HEK293 (cell line): ENCODE measurements at regions not wholly inside any gene's neighbourhood (a gene's known extent, or its start where the extent isn't known, plus 50 kb on each side); places are given as distances from the start of the nearest gene placed in this dataset.

ENCODE experiments used
- IKZF3 ChIP-seq: fragments of 450-650 bp; IDR thresholded peaks from 2 replicates; pipeline ENCODE4 v1.5.0; 2018; ENCODE audit warnings: missing biosample characterization, mild to moderate bottlenecking, missing genetic modification characterization, moderate library complexity
- KLF1 ChIP-seq: fragments of 450-650 bp; formaldehyde crosslinking; IDR thresholded peaks from 2 replicates; pipeline ENCODE4 v1.5.1; 2016; ENCODE audit warnings: missing biosample characterization, missing genetic modification characterization
- KLF7 ChIP-seq: fragments of 450-650 bp; formaldehyde crosslinking; IDR thresholded peaks from 2 replicates; pipeline ENCODE4 v1.5.1; 2016; ENCODE audit warnings: missing biosample characterization, missing genetic modification characterization, borderline replicate concordance
- ZBTB8A ChIP-seq: fragments of 450-650 bp; formaldehyde crosslinking; IDR thresholded peaks from 2 replicates; pipeline ENCODE4 v1.5.1; 2016; ENCODE audit warnings: missing biosample characterization, missing genetic modification characterization
- ZEB2 ChIP-seq: fragments of 450-650 bp; formaldehyde crosslinking; IDR thresholded peaks from 2 replicates; pipeline ENCODE4 v1.5.1; 2016; ENCODE audit warnings: missing biosample characterization, missing genetic modification characterization
- ZIC2 ChIP-seq: fragments of 450-650 bp; formaldehyde crosslinking; IDR thresholded peaks from 2 replicates; pipeline ENCODE4 v1.5.1; 2016; ENCODE audit warnings: missing biosample characterization, missing genetic modification characterization
- ZNF138 ChIP-seq: fragments of 450-650 bp; formaldehyde crosslinking; IDR thresholded peaks from 2 replicates; pipeline ENCODE4 v1.5.1; 2016; ENCODE audit warnings: missing biosample characterization, missing genetic modification characterization, borderline replicate concordance
- ZNF302 ChIP-seq: fragments of 450-650 bp; formaldehyde crosslinking; IDR thresholded peaks from 2 replicates; pipeline ENCODE4 v1.5.1; 2016; ENCODE audit warnings: missing biosample characterization, missing genetic modification characterization, low read depth
- ZNF394 ChIP-seq: fragments of 450-650 bp; formaldehyde crosslinking; IDR thresholded peaks from 2 replicates; pipeline ENCODE4 v1.5.1; 2016; ENCODE audit warnings: missing biosample characterization, missing genetic modification characterization, mild to moderate bottlenecking, moderate library complexity, borderline replicate concordance
- ZNF677 ChIP-seq: fragments of 450-650 bp; IDR thresholded peaks from 2 replicates; pipeline ENCODE4 v1.5.0; 2018; ENCODE audit warnings: missing biosample characterization, mild to moderate bottlenecking, missing genetic modification characterization, moderate library complexity
- ZNF707 ChIP-seq: fragments of 450-650 bp; formaldehyde crosslinking; IDR thresholded peaks from 2 replicates; pipeline ENCODE4 v1.5.1; 2016; ENCODE audit warnings: missing biosample characterization, missing genetic modification characterization
- ZNF843 ChIP-seq: fragments of 450-650 bp; formaldehyde crosslinking; IDR thresholded peaks from 2 replicates; pipeline ENCODE4 v1.5.1; 2016; ENCODE audit warnings: missing biosample characterization, missing genetic modification characterization
- ZXDB ChIP-seq: fragments of 450-650 bp; formaldehyde crosslinking; IDR thresholded peaks from 2 replicates; pipeline ENCODE4 v1.5.1; 2016; ENCODE audit warnings: missing biosample characterization, missing genetic modification characterization
- TF ChIP-seq, protein P1 (sequence below): fragments of 450-650 bp; formaldehyde crosslinking; IDR thresholded peaks from 2 replicates; pipeline ENCODE4 v1.5.1; 2016; ENCODE audit warnings: missing biosample characterization, missing genetic modification characterization
- TF ChIP-seq, protein P2 (sequence below): fragments of 450-650 bp; formaldehyde crosslinking; IDR thresholded peaks from 2 replicates; pipeline ENCODE4 v1.5.0; 2017; ENCODE audit warnings: missing biosample characterization, missing genetic modification characterization, borderline replicate concordance
- TF ChIP-seq, protein P3 (sequence below): fragments of 450-650 bp; formaldehyde crosslinking; IDR thresholded peaks from 2 replicates; pipeline ENCODE4 v1.5.1; 2016; ENCODE audit warnings: missing biosample characterization, missing genetic modification characterization
- TF ChIP-seq, protein P4 (sequence below): fragments of 450-650 bp; formaldehyde crosslinking; IDR thresholded peaks from 2 replicates; pipeline ENCODE4 v1.5.1; 2016; ENCODE audit warnings: missing biosample characterization, missing genetic modification characterization, borderline replicate concordance
- TF ChIP-seq, protein P5 (sequence below): fragments of 450-650 bp; formaldehyde crosslinking; IDR thresholded peaks from 2 replicates; pipeline ENCODE4 v1.5.1; 2017; ENCODE audit warnings: missing biosample characterization, missing genetic modification characterization
- TF ChIP-seq, protein P6 (sequence below): fragments of 450-650 bp; IDR thresholded peaks from 2 replicates; pipeline ENCODE4 v1.5.1; 2018; ENCODE audit warnings: missing biosample characterization, mild to moderate bottlenecking, missing genetic modification characterization
- TF ChIP-seq, protein P7 (sequence below): fragments of 450-650 bp; IDR thresholded peaks from 2 replicates; pipeline ENCODE4 v1.5.1; 2018; ENCODE audit warnings: missing biosample characterization, missing genetic modification characterization
- TF ChIP-seq, protein P8 (sequence below): fragments of 450-650 bp; formaldehyde crosslinking; IDR thresholded peaks from 2 replicates; pipeline ENCODE4 v1.5.1; 2017; ENCODE audit warnings: missing biosample characterization, missing genetic modification characterization

DNA sequence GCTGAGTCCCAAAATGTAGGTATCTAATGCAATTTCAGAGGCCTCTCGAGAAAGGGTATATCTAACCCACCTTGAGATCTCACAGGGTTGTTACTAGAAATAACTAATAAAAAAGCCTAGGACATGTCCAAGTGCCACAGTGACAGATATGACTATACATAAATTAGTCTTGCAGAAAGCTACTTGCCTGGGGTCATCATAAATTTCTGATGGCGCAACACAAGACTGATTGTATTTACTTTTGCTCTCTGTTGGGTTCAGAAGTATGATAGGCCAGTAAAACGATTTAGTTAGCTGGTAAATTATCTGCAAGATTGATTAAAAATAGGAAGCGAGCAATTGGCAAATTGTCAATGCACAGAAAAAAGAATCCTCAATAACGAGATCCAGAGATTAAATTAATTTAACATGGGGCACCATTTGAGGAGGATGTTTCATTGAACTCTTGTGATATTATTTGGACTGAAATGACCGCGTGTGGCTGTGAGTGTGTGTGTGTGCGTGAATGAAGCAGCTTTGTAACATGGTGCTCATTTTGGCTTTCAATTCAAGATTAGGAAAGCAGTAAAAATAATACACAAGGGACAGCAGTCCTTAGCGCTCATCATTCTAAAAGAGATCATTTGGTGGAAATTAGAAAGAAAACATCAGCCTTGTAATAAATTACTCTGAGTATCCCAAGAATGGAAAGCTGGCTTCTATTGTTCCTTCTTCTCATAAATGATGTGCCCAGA is 157.4 kb upstream of the ZFHX3 start (continued):
- TF ChIP-seq, protein P1, sequence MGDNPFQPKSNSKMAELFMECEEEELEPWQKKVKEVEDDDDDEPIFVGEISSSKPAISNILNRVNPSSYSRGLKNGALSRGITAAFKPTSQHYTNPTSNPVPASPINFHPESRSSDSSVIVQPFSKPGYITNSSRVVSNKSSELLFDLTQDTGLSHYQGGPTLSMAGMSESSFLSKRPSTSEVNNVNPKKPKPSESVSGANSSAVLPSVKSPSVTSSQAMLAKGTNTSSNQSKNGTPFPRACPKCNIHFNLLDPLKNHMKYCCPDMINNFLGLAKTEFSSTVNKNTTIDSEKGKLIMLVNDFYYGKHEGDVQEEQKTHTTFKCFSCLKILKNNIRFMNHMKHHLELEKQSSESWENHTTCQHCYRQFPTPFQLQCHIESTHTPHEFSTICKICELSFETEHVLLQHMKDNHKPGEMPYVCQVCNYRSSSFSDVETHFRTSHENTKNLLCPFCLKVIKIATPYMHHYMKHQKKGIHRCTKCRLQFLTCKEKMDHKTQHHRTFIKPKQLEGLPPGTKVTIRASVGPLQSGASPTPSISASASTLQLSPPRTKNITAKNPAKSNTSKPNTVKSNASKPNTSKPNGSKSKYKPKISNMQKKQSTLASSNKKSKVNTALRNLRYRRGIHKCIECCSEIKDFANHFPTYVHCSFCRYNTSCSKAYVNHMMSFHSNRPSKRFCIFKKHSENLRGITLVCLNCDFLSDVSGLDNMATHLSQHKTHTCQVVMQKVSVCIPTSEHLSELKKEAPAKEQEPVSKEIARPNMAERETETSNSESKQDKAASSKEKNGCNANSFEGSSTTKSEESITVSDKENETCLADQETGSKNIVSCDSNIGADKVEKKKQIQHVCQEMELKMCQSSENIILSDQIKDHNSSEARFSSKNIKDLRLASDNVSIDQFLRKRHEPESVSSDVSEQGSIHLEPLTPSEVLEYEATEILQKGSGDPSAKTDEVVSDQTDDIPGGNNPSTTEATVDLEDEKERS (tag by site-specific recombination), result no peak
- TF ChIP-seq, protein P2, sequence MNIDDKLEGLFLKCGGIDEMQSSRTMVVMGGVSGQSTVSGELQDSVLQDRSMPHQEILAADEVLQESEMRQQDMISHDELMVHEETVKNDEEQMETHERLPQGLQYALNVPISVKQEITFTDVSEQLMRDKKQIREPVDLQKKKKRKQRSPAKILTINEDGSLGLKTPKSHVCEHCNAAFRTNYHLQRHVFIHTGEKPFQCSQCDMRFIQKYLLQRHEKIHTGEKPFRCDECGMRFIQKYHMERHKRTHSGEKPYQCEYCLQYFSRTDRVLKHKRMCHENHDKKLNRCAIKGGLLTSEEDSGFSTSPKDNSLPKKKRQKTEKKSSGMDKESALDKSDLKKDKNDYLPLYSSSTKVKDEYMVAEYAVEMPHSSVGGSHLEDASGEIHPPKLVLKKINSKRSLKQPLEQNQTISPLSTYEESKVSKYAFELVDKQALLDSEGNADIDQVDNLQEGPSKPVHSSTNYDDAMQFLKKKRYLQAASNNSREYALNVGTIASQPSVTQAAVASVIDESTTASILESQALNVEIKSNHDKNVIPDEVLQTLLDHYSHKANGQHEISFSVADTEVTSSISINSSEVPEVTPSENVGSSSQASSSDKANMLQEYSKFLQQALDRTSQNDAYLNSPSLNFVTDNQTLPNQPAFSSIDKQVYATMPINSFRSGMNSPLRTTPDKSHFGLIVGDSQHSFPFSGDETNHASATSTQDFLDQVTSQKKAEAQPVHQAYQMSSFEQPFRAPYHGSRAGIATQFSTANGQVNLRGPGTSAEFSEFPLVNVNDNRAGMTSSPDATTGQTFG (tag by site-specific recombination), result no peak
- TF ChIP-seq KLF7, result no peak
- 0 out of 2 replicates have a peak, but pooled peaks have one; percentile 35 for TF ChIP-seq ZNF302 (tag by site-specific recombination)
- TF ChIP-seq, protein P3, sequence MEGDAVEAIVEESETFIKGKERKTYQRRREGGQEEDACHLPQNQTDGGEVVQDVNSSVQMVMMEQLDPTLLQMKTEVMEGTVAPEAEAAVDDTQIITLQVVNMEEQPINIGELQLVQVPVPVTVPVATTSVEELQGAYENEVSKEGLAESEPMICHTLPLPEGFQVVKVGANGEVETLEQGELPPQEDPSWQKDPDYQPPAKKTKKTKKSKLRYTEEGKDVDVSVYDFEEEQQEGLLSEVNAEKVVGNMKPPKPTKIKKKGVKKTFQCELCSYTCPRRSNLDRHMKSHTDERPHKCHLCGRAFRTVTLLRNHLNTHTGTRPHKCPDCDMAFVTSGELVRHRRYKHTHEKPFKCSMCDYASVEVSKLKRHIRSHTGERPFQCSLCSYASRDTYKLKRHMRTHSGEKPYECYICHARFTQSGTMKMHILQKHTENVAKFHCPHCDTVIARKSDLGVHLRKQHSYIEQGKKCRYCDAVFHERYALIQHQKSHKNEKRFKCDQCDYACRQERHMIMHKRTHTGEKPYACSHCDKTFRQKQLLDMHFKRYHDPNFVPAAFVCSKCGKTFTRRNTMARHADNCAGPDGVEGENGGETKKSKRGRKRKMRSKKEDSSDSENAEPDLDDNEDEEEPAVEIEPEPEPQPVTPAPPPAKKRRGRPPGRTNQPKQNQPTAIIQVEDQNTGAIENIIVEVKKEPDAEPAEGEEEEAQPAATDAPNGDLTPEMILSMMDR (tag by site-specific recombination), result no peak
- 0 out of 2 replicates have a peak, but pooled peaks have one; percentile 7 for TF ChIP-seq IKZF3 (tag by site-specific recombination)
- no peak for TF ChIP-seq ZNF138 (tag by site-specific recombination)
- TF ChIP-seq, protein P4, sequence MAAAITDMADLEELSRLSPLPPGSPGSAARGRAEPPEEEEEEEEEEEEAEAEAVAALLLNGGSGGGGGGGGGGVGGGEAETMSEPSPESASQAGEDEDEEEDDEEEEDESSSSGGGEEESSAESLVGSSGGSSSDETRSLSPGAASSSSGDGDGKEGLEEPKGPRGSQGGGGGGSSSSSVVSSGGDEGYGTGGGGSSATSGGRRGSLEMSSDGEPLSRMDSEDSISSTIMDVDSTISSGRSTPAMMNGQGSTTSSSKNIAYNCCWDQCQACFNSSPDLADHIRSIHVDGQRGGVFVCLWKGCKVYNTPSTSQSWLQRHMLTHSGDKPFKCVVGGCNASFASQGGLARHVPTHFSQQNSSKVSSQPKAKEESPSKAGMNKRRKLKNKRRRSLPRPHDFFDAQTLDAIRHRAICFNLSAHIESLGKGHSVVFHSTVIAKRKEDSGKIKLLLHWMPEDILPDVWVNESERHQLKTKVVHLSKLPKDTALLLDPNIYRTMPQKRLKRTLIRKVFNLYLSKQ (tag by site-specific recombination), result no peak
- TF ChIP-seq, protein P5, sequence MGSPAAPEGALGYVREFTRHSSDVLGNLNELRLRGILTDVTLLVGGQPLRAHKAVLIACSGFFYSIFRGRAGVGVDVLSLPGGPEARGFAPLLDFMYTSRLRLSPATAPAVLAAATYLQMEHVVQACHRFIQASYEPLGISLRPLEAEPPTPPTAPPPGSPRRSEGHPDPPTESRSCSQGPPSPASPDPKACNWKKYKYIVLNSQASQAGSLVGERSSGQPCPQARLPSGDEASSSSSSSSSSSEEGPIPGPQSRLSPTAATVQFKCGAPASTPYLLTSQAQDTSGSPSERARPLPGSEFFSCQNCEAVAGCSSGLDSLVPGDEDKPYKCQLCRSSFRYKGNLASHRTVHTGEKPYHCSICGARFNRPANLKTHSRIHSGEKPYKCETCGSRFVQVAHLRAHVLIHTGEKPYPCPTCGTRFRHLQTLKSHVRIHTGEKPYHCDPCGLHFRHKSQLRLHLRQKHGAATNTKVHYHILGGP (tag by site-specific recombination), result peak; percentile 67
- TF ChIP-seq ZBTB8A (tag by site-specific recombination), result 0 out of 2 replicates have a peak, but pooled peaks have one; percentile 19
- TF ChIP-seq, protein P6, sequence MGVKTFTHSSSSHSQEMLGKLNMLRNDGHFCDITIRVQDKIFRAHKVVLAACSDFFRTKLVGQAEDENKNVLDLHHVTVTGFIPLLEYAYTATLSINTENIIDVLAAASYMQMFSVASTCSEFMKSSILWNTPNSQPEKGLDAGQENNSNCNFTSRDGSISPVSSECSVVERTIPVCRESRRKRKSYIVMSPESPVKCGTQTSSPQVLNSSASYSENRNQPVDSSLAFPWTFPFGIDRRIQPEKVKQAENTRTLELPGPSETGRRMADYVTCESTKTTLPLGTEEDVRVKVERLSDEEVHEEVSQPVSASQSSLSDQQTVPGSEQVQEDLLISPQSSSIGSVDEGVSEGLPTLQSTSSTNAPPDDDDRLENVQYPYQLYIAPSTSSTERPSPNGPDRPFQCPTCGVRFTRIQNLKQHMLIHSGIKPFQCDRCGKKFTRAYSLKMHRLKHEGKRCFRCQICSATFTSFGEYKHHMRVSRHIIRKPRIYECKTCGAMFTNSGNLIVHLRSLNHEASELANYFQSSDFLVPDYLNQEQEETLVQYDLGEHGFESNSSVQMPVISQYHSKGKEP (tag by site-specific recombination), result peak; percentile 32; the same call in 1 of the 2 replicates
- peak; percentile 88 for TF ChIP-seq ZNF843 (tag by site-specific recombination)
- TF ChIP-seq, protein P7, sequence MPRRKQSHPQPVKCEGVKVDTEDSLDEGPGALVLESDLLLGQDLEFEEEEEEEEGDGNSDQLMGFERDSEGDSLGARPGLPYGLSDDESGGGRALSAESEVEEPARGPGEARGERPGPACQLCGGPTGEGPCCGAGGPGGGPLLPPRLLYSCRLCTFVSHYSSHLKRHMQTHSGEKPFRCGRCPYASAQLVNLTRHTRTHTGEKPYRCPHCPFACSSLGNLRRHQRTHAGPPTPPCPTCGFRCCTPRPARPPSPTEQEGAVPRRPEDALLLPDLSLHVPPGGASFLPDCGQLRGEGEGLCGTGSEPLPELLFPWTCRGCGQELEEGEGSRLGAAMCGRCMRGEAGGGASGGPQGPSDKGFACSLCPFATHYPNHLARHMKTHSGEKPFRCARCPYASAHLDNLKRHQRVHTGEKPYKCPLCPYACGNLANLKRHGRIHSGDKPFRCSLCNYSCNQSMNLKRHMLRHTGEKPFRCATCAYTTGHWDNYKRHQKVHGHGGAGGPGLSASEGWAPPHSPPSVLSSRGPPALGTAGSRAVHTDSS (tag by site-specific recombination), result no peak
- no peak for TF ChIP-seq ZNF677
- no peak for TF ChIP-seq KLF1 (tag by site-specific recombination)
- no peak for TF ChIP-seq ZNF394 (tag by site-specific recombination)
- 0 out of 2 replicates have a peak, but pooled peaks have one; percentile 10 for TF ChIP-seq ZEB2
- TF ChIP-seq ZXDB (tag by site-specific recombination), result peak; percentile 62; the same call in 1 of the 2 replicates
- TF ChIP-seq ZNF707 (tag by site-specific recombination), result no peak
- no peak for TF ChIP-seq ZIC2 (tag by site-specific recombination)
- TF ChIP-seq, protein P8, sequence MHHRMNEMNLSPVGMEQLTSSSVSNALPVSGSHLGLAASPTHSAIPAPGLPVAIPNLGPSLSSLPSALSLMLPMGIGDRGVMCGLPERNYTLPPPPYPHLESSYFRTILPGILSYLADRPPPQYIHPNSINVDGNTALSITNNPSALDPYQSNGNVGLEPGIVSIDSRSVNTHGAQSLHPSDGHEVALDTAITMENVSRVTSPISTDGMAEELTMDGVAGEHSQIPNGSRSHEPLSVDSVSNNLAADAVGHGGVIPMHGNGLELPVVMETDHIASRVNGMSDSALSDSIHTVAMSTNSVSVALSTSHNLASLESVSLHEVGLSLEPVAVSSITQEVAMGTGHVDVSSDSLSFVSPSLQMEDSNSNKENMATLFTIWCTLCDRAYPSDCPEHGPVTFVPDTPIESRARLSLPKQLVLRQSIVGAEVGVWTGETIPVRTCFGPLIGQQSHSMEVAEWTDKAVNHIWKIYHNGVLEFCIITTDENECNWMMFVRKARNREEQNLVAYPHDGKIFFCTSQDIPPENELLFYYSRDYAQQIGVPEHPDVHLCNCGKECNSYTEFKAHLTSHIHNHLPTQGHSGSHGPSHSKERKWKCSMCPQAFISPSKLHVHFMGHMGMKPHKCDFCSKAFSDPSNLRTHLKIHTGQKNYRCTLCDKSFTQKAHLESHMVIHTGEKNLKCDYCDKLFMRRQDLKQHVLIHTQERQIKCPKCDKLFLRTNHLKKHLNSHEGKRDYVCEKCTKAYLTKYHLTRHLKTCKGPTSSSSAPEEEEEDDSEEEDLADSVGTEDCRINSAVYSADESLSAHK (tag by site-specific recombination), result 0 out of 2 replicates have a peak, but pooled peaks have one; percentile 61
